ENCODE measurements at regions not wholly inside any gene's neighbourhood (a gene's known extent, or its start where the extent isn't known, plus 50 kb on each side); places are given as distances from the start of the nearest gene placed in this dataset.

GRCh38 chr4:82126512-82127040, 247.2 kb downstream of the HNRNPD start:
- no peak for DNase-seq (ENCODE audit: low read depth, low spot score)
- no peaks in the 10 kb centered on the region for H3K36me3 ChIP-seq (ENCODE audit: control insufficient read depth, insufficient read depth, low read length)
- in situ Hi-C loops (cut with HindIII; ENCODE audit: low pct_unique_long_range_greater_than_20kb, low sequenced_read_pairs) = no loop called here
- no peak overlapping the region for H3K27ac ChIP-seq (ENCODE audit: low read length)
- H3K4me1 ChIP-seq (ENCODE audit: control insufficient read depth, insufficient read depth, low read length) = no peaks in the 10 kb centered on the region
- no peaks in the 10 kb centered on the region for H3K9me3 ChIP-seq (ENCODE audit: control insufficient read depth, insufficient read depth, low read depth, low read length)
- no peaks in the 10 kb centered on the region for H3K27me3 ChIP-seq (ENCODE audit: control insufficient read depth, insufficient read depth, low read length)
- no peak overlapping the region for H3K4me3 ChIP-seq (ENCODE audit: low read depth in 2 of 2, low read length in 2 of 2)
- intact Hi-C loops (cut with micrococcal nuclease; ENCODE audit: unreplicated experiment) = no loop called here
- no TSS peak for BruUV-seq (replicated peaks)
- TF ChIP-seq POLR2AphosphoS5 (IDR thresholded peaks at IDR 0.05; ENCODE audit: low read depth, low read length) = no peak
- no peak for TF ChIP-seq SIN3A (IDR thresholded peaks at IDR 0.05; ENCODE audit: borderline replicate concordance, insufficient read depth, low read depth, low read length)
- TF ChIP-seq TCF7L2 (IDR thresholded peaks at IDR 0.05; ENCODE audit: low read depth, low read length) = no peak
- no peak for TF ChIP-seq REST (IDR thresholded peaks at IDR 0.05; ENCODE audit: insufficient read depth in 1 of 2, low read depth in 2 of 2, low read length in 1 of 2)
- no peak for TF ChIP-seq CTCF (IDR thresholded peaks at IDR 0.05)
- ATAC-seq = no peak
- ChIA-PET CTCF (no interaction called here), POLR2A (no interaction called here)

GRCh38 chr4:82125787-82126297, 247.9 kb downstream of the HNRNPD start:
- TF ChIP-seq TCF7L2 (IDR thresholded peaks at IDR 0.05; ENCODE audit: low read depth, low read length) (no peak), SIN3A (IDR thresholded peaks at IDR 0.05; ENCODE audit: borderline replicate concordance, insufficient read depth, low read depth, low read length) (no peak), REST (IDR thresholded peaks at IDR 0.05; ENCODE audit: insufficient read depth in 1 of 2, low read depth in 2 of 2, low read length in 1 of 2) (no peak)
- BruUV-seq (replicated peaks) = no TSS peak
- H3K27me3 ChIP-seq (ENCODE audit: control insufficient read depth, insufficient read depth, low read length) = no peaks in the 10 kb centered on the region
- in situ Hi-C loops (cut with HindIII; ENCODE audit: low pct_unique_long_range_greater_than_20kb, low sequenced_read_pairs) (no loop called here), intact Hi-C loops (cut with micrococcal nuclease; ENCODE audit: unreplicated experiment) (no loop called here)
- H3K4me3 ChIP-seq (ENCODE audit: low read depth in 2 of 2, low read length in 2 of 2) = no peak overlapping the region
- DNase-seq (ENCODE audit: low read depth, low spot score) (no peak), ATAC-seq (no peak)
- no peak overlapping the region for H3K27ac ChIP-seq (ENCODE audit: low read length)
- ChIA-PET CTCF (no interaction called here), POLR2A (no interaction called here)
- no peaks in the 10 kb centered on the region for H3K4me1 ChIP-seq (ENCODE audit: control insufficient read depth, insufficient read depth, low read length)
- no peaks in the 10 kb centered on the region for H3K9me3 ChIP-seq (ENCODE audit: control insufficient read depth, insufficient read depth, low read depth, low read length)
- H3K36me3 ChIP-seq (ENCODE audit: control insufficient read depth, insufficient read depth, low read length) = no peaks in the 10 kb centered on the region

Data from Panc1 (cell line).